HepG2 (cell line): ENCODE measurements at regions not wholly inside any gene's neighbourhood (a gene's known extent, or its start where the extent isn't known, plus 50 kb on each side); places are given as distances from the start of the nearest gene placed in this dataset.
A peak's percentile ranks its signal among the peaks of the same experiment; 100 is the strongest.

Experiments
- ARHGAP35 ChIP-seq: sonication (generic); formaldehyde crosslinking; IDR thresholded peaks from 2 replicates; pipeline ENCODE4 v1.9.0; 2022; ENCODE audit warnings: mild to moderate bottlenecking, inconsistent platforms, moderate library complexity, missing genetic modification reagents, borderline replicate concordance
- DBP ChIP-seq: sonication (generic); formaldehyde crosslinking; IDR thresholded peaks from 2 replicates; pipeline ENCODE4 v1.4.0; 2020; ENCODE audit warnings: missing genetic modification reagents; ENCODE audit errors: not compliant biosample characterization
- FOXJ3 ChIP-seq: sonication (generic); formaldehyde crosslinking; IDR thresholded peaks from 2 replicates; pipeline ENCODE4 v1.4.0; 2020; ENCODE audit warnings: missing genetic modification reagents, mild to moderate bottlenecking, borderline replicate concordance
- GTF3A ChIP-seq: sonication (generic); formaldehyde crosslinking; conservative IDR thresholded peaks from 2 replicates; pipeline ENCODE4 v1.4.0; 2020; ENCODE audit warnings: mild to moderate bottlenecking, missing genetic modification reagents
- HIVEP1 ChIP-seq: sonication (generic); formaldehyde crosslinking; IDR thresholded peaks from 2 replicates; pipeline ENCODE4 v1.4.0; 2020; ENCODE audit warnings: mild to moderate bottlenecking, missing genetic modification reagents
- KAT7 ChIP-seq: IDR thresholded peaks from 2 replicates; pipeline ENCODE4 v1.6.1; 2018; ENCODE audit warnings: borderline replicate concordance, missing compliant biosample characterization
- KDM6A ChIP-seq: IDR thresholded peaks from 2 replicates; pipeline ENCODE4 v1.6.1; 2016; ENCODE audit warnings: low read depth
- KLF12 ChIP-seq: sonication (generic); formaldehyde crosslinking; IDR thresholded peaks from 2 replicates; pipeline ENCODE4 v1.4.0; 2020; ENCODE audit warnings: missing genetic modification reagents, borderline replicate concordance
- MIER3 ChIP-seq: IDR thresholded peaks from 2 replicates; pipeline ENCODE4 v1.6.1; 2016; ENCODE audit warnings: missing compliant biosample characterization, borderline replicate concordance
- MIXL1 ChIP-seq: IDR thresholded peaks from 2 replicates; pipeline ENCODE4 v1.6.1; 2016
- NKX3-1 ChIP-seq: sonication (generic); formaldehyde crosslinking; IDR thresholded peaks from 2 replicates; pipeline ENCODE4 v1.5.0; 2020; ENCODE audit warnings: missing genetic modification reagents
- PBX3 ChIP-seq: sonication (generic); formaldehyde crosslinking; IDR thresholded peaks from 2 replicates; pipeline ENCODE4 v1.8.1; 2023; ENCODE audit warnings: missing genetic modification reagents, inconsistent platforms, borderline replicate concordance
- PRMT3 ChIP-seq: sonication (generic); formaldehyde crosslinking; IDR thresholded peaks from 2 replicates; pipeline ENCODE4 v1.8.1; 2022; ENCODE audit warnings: low read depth, mild to moderate bottlenecking, moderate library complexity, missing genetic modification reagents, borderline replicate concordance
- RAD21 ChIP-seq: fragments of 450-650 bp; formaldehyde crosslinking; IDR thresholded peaks from 2 replicates; pipeline ENCODE4 v1.5.0; 2020; ENCODE audit warnings: mild to moderate bottlenecking
- RFX5 ChIP-seq: IDR thresholded peaks from 2 replicates; pipeline ENCODE4 v1.6.1; 2011; ENCODE audit warnings: low read depth, low read length, improper control_type of control experiment
- RNF219 ChIP-seq: sonication (generic); formaldehyde crosslinking; IDR thresholded peaks from 2 replicates; pipeline ENCODE4 v1.5.0; 2020; ENCODE audit warnings: mild to moderate bottlenecking, missing genetic modification reagents
- SCMH1 ChIP-seq: sonication (generic); formaldehyde crosslinking; IDR thresholded peaks from 2 replicates; pipeline ENCODE4 v1.9.0; 2021; ENCODE audit warnings: missing genetic modification reagents, mild to moderate bottlenecking, borderline replicate concordance
- SPEN ChIP-seq: sonication (generic); formaldehyde crosslinking; IDR thresholded peaks from 2 replicates; pipeline ENCODE4 v1.5.1; 2020; ENCODE audit warnings: low read depth, mild to moderate bottlenecking, missing genetic modification reagents
- TBX3 ChIP-seq: fragments of 450-650 bp; IDR thresholded peaks from 2 replicates; pipeline ENCODE4 v1.6.1; 2017; ENCODE audit warnings: antibody characterized with exemption, mild to moderate bottlenecking, inconsistent platforms, borderline replicate concordance
- ZNF543 ChIP-seq: sonication (generic); formaldehyde crosslinking; IDR thresholded peaks from 2 replicates; pipeline ENCODE4 v1.4.0; 2020; ENCODE audit warnings: mild to moderate bottlenecking, missing genetic modification reagents
- ZNF546 ChIP-seq: sonication (generic); formaldehyde crosslinking; conservative IDR thresholded peaks from 2 replicates; pipeline ENCODE4 v1.8.1; 2023; ENCODE audit warnings: mild to moderate bottlenecking, missing genetic modification reagents
- ZNF580 ChIP-seq: IDR thresholded peaks from 2 replicates; pipeline ENCODE4 v1.6.1; 2016; ENCODE audit warnings: low read depth, borderline replicate concordance
- ZNF720 ChIP-seq: sonication (generic); formaldehyde crosslinking; IDR thresholded peaks from 2 replicates; pipeline ENCODE4 v1.4.0; 2020; ENCODE audit warnings: missing genetic modification reagents
- ZUFSP ChIP-seq: sonication (generic); formaldehyde crosslinking; IDR thresholded peaks from 2 replicates; pipeline ENCODE4 v1.9.0; 2021; ENCODE audit warnings: missing genetic modification reagents, mild to moderate bottlenecking, borderline replicate concordance

- 0 out of 2 replicates have a peak, but pooled peaks have one; percentile 11 for TF ChIP-seq TBX3
- TF ChIP-seq SCMH1 (CRISPR knock-in tag): no peak
- no peak for TF ChIP-seq RAD21
- TF ChIP-seq HIVEP1: peak; percentile 3
- no peak for TF ChIP-seq FOXJ3
- TF ChIP-seq SPEN: no peak
- TF ChIP-seq KDM6A: no peak
- TF ChIP-seq ARHGAP35 (CRISPR knock-in tag): no peak
- TF ChIP-seq DBP (CRISPR knock-in tag): no peak
- TF ChIP-seq PBX3 (CRISPR knock-in tag): no peak
- no peak for TF ChIP-seq RNF219 (CRISPR knock-in tag)
- no peak for TF ChIP-seq ZNF580 (CRISPR knock-in tag)
- no peak for TF ChIP-seq KLF12
- TF ChIP-seq ZNF543: 0 out of 2 replicates have a peak, but pooled peaks have one; percentile 29
- TF ChIP-seq ZUFSP (CRISPR knock-in tag): no peak
- no peak for TF ChIP-seq MIER3 (CRISPR knock-in tag)
- 0 out of 2 replicates have a peak, but pooled peaks have one; percentile 27 for TF ChIP-seq GTF3A (CRISPR knock-in tag)
- TF ChIP-seq PRMT3 (CRISPR knock-in tag): no peak
- no peak for TF ChIP-seq NKX3-1 (CRISPR knock-in tag)
- no peak for TF ChIP-seq RFX5
- TF ChIP-seq MIXL1 (CRISPR knock-in tag): no peak
- TF ChIP-seq KAT7 (CRISPR knock-in tag): no peak
- TF ChIP-seq ZNF546 (CRISPR knock-in tag): no peak
- TF ChIP-seq ZNF720 (CRISPR knock-in tag): no peak
Observed at GRCh38 chr20:25865715-25866656, 169.3 kb upstream of the ZNF337 start (continued).
